Keratinocyte (primary cell): ENCODE measurements at regions not wholly inside any gene's neighbourhood (a gene's known extent, or its start where the extent isn't known, plus 50 kb on each side); places are given as distances from the start of the nearest gene placed in this dataset.

Experiments used
- DNase-seq: peaks from one replicate; pipeline ENCODE4 v3.0.0-alpha.2; 2011; ENCODE audit warnings: low read depth, missing footprints, low spot score
- FAIRE-seq: peaks from 2 replicates; lab custom pipeline; 2011; peaks lifted over from hg19 to GRCh38; lab: Jason Lieb, UNC
- H2AFZ ChIP-seq: 2 replicates; pipeline ENCODE4 v1.6.0; 2012; ENCODE audit warnings: low read length, control low read depth, inconsistent platforms; ENCODE audit not compliant: control insufficient read depth
- H3K27ac ChIP-seq: 2 replicates; pipeline ENCODE4 v1.5.1; 2011; ENCODE audit warnings: low read length; ENCODE audit not compliant: control insufficient read depth, insufficient read depth
- H3K27me3 ChIP-seq: 3 replicates; pipeline ENCODE4 v1.6.0; 2011; ENCODE audit warnings: low read length; ENCODE audit not compliant: control insufficient read depth, insufficient read depth; ENCODE audit errors: extremely low read depth
- H3K36me3 ChIP-seq, 2 experiments: 2 replicates in 1 of 2; 3 replicates in 1 of 2; pipeline ENCODE4 v1.5.1; 2011; ENCODE audit warnings: low read length in 2 of 2, mild to moderate bottlenecking in 1 of 2; ENCODE audit not compliant: control insufficient read depth in 2 of 2, insufficient read depth in 2 of 2; ENCODE audit errors: extremely low read depth in 1 of 2
- H3K4me1 ChIP-seq: 3 replicates; pipeline ENCODE4 v1.5.1; 2011; ENCODE audit warnings: low read length; ENCODE audit not compliant: control insufficient read depth, insufficient read depth; ENCODE audit errors: extremely low read depth
- H3K4me2 ChIP-seq: 3 replicates; pipeline ENCODE4 v1.6.0; 2011; ENCODE audit warnings: low read depth, low read length; ENCODE audit not compliant: control insufficient read depth, insufficient read depth; ENCODE audit errors: extremely low read depth
- H3K4me3 ChIP-seq, 3 experiments: fragments of 200-600 bp in 1 of 3; sonication (generic) in 1 of 3; 2 replicates in 2 of 3; 3 replicates in 1 of 3; pipeline ENCODE4 v1.5.1; 2011 to 2016; ENCODE audit warnings: low read length in 3 of 3, mild to moderate bottlenecking in 3 of 3, control low read depth in 2 of 3, inconsistent platforms in 1 of 3, low read depth in 1 of 3, mixed read lengths in 1 of 3, mixed run types in 1 of 3, moderate library complexity in 1 of 3; ENCODE audit not compliant: control insufficient read depth in 2 of 3, insufficient read depth in 2 of 3; ENCODE audit errors: extremely low read depth in 1 of 3
- H3K79me2 ChIP-seq: 2 replicates; pipeline ENCODE4 v1.6.0; 2012; ENCODE audit warnings: low read length; ENCODE audit not compliant: control insufficient read depth, insufficient read depth
- H3K9ac ChIP-seq: 3 replicates; pipeline ENCODE4 v1.6.0; 2011; ENCODE audit warnings: low read length; ENCODE audit not compliant: control insufficient read depth, insufficient read depth; ENCODE audit errors: extremely low read depth
- H3K9me1 ChIP-seq: 3 replicates; pipeline ENCODE4 v1.6.0; 2011; ENCODE audit warnings: low read length; ENCODE audit not compliant: control insufficient read depth, insufficient read depth; ENCODE audit errors: extremely low read depth
- H3K9me3 ChIP-seq: 2 replicates; pipeline ENCODE4 v1.5.1; 2012; ENCODE audit warnings: low read depth, low read length; ENCODE audit not compliant: control insufficient read depth
- H4K20me1 ChIP-seq: 3 replicates; pipeline ENCODE4 v1.6.0; 2011; ENCODE audit warnings: low read length; ENCODE audit not compliant: control insufficient read depth, insufficient read depth; ENCODE audit errors: extremely low read depth
- CTCF ChIP-seq, 3 experiments: IDR thresholded peaks in 1 of 3; conservative IDR thresholded peaks in 1 of 3; optimal IDR thresholded peaks in 1 of 3; 2 replicates in 2 of 3; 3 replicates in 1 of 3; pipeline versions ENCODE3 to v1.5.1; 2011; ENCODE audit warnings: low read length in 3 of 3, mild to moderate bottlenecking in 3 of 3, moderate library complexity in 2 of 3, control low read depth in 1 of 3, inconsistent platforms in 1 of 3; ENCODE audit not compliant: insufficient read depth in 2 of 3; ENCODE audit errors: extremely low read depth in 1 of 3
- EZH2 ChIP-seq: IDR thresholded peaks from one replicate; pipeline ENCODE4 v1.6.1; 2012; ENCODE audit warnings: inconsistent platforms, mild to moderate bottlenecking, low read length, moderate library complexity
- dilution Hi-C: fragments of 300-500 bp; cut with MboI; formaldehyde crosslinking; loops from one replicate; pipeline ENCODE4 v1.7.0; 2020; ENCODE audit warnings: low sequenced_read_pairs; ENCODE audit not compliant: extremely low pct_ligation_motif_present

- no peak overlapping the region for H3K9ac ChIP-seq
- DNase-seq: no peak
- no peak overlapping the region for H3K27ac ChIP-seq
- H3K4me2 ChIP-seq: no peak overlapping the region
- H4K20me1 ChIP-seq: no peaks in the 10 kb centered on the region
- no peaks in the 10 kb centered on the region for H3K27me3 ChIP-seq
- H3K79me2 ChIP-seq: no peaks in the 10 kb centered on the region
- TF ChIP-seq EZH2 (no peak), CTCF (optimal IDR thresholded peaks at IDR 0.05 in 1 of 3, IDR thresholded peaks at IDR 0.05 in 1 of 3, conservative IDR thresholded peaks at IDR 0.05 in 1 of 3; ENCODE audit: extremely low read depth in 1 of 3, insufficient read depth in 2 of 3, low read length in 3 of 3) (no peak)
- dilution Hi-C loops: no loop called here
- H3K4me1 ChIP-seq: no peaks in the 10 kb centered on the region
- H3K9me1 ChIP-seq: no peaks in the 10 kb centered on the region
- H2AFZ ChIP-seq: no peak overlapping the region
- H3K36me3 ChIP-seq: no peaks in the 10 kb centered on the region
- no peaks in the 10 kb centered on the region for H3K9me3 ChIP-seq
- H3K4me3 ChIP-seq: no peak overlapping the region
- FAIRE-seq: no peak
Observed at GRCh38 chr2:221336967-221337366, 235.1 kb downstream of the EPHA4 start.

DNA sequence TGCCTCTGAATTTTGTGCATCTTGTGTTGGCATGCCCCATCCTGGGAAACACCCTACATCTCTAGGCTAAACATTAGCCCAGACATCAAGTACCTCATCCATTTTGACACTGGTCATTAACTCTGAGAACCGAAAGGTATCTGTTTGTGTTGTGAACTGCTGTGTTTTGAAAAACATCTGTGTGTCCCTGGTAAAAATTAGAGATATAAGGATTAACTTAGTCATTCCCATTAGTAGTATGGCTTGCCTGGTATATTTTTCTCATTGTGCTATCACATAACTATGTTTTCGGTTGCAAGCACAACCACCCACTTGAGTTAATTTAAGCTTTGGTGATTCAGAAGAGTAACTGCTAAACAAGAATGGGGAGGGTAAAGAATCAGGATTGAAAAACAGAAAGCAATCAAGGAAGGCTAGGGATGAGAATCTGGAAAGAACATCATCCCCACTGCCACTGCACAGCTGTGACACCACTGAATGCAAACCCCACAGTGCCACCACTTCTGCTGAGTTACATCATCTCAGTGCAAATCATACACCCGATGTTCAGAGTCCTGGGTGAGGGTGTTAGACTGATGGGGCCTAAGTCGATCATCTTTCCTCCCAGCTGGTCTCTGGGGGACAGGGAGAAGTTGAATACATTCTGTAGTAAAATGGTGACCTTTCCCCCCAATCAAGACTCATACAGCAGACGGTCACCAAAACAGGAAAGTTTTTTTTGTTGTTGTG lies 234.0 kb downstream of the EPHA4 start:
- Histone ChIP-seq H3K4me1 (no peaks in the 10 kb centered on the region), H4K20me1 (no peaks in the 10 kb centered on the region), H3K4me3 (no peak overlapping the region), H3K9me1 (no peaks in the 10 kb centered on the region), H3K27ac (no peak overlapping the region), H3K4me2 (no peak overlapping the region), H3K79me2 (no peaks in the 10 kb centered on the region), H3K36me3 (no peaks in the 10 kb centered on the region), H3K27me3 (no peaks in the 10 kb centered on the region), H2AFZ (no peak overlapping the region), H3K9ac (no peak overlapping the region), H3K9me3 (no peaks in the 10 kb centered on the region)
- FAIRE-seq: no peak
- TF ChIP-seq CTCF (optimal IDR thresholded peaks at IDR 0.05 in 1 of 3, IDR thresholded peaks at IDR 0.05 in 1 of 3, conservative IDR thresholded peaks at IDR 0.05 in 1 of 3; ENCODE audit: extremely low read depth in 1 of 3, insufficient read depth in 2 of 3, low read length in 3 of 3): no peak
- TF ChIP-seq EZH2: no peak
- dilution Hi-C loops: no loop called here
- DNase-seq: no peak
